OCI-LY3 (cell line): ENCODE measurements at regions not wholly inside any gene's neighbourhood (a gene's known extent, or its start where the extent isn't known, plus 50 kb on each side); places are given as distances from the start of the nearest gene placed in this dataset.

ENCODE experiments used
- CTCF ChIP-seq: fragments of 200-600, 300-600 bp; sonication (generic); IDR thresholded peaks from 2 replicates; pipeline ENCODE4 v1.5.1; 2014; ENCODE audit warnings: antibody characterized with exemption, low read length, low read depth
- EZH2phosphoT487 ChIP-seq: fragments of 200-600 bp; shearing (Covaris generic); IDR thresholded peaks from 2 replicates; pipeline ENCODE4 v1.6.1; 2018; ENCODE audit warnings: antibody characterized with exemption, mixed run types, low read depth

GRCh38 chr1:185663771-185664296 is 70.4 kb upstream of the HMCN1 start:
- TF ChIP-seq EZH2phosphoT487 (no peak), CTCF (no peak)
